ENCODE measurements at regions not wholly inside any gene's neighbourhood (a gene's known extent, or its start where the extent isn't known, plus 50 kb on each side); places are given as distances from the start of the nearest gene placed in this dataset.

GRCh38 chr11:112728716-112729115 lies 232.5 kb upstream of the NCAM1 start:
- in situ Hi-C loops (cut with MboI; ENCODE audit: low sequenced_read_pairs) = no loop called here

GRCh38 chr11:112730591-112730990 lies 230.6 kb upstream of the NCAM1 start:
- in situ Hi-C loops (cut with MboI; ENCODE audit: low sequenced_read_pairs) = no loop called here

- in situ Hi-C loops (cut with MboI; ENCODE audit: low sequenced_read_pairs) = no loop called here
Observed at GRCh38 chr11:112731538-112731937, 229.7 kb upstream of the NCAM1 start.

GRCh38 chr11:112732031-112732430 lies 229.2 kb upstream of the NCAM1 start:
- in situ Hi-C loops (cut with MboI; ENCODE audit: low sequenced_read_pairs) = no loop called here

GRCh38 chr11:112734207-112734606 lies 227.0 kb upstream of the NCAM1 start:
- in situ Hi-C loops (cut with MboI; ENCODE audit: low sequenced_read_pairs) = no loop called here

GRCh38 chr11:112735470-112735869 lies 225.8 kb upstream of the NCAM1 start:
- in situ Hi-C loops (cut with MboI; ENCODE audit: low sequenced_read_pairs) = no loop called here

- in situ Hi-C loops (cut with MboI; ENCODE audit: low sequenced_read_pairs) = no loop called here
Observed at GRCh38 chr11:112744041-112744440, 217.2 kb upstream of the NCAM1 start.

GRCh38 chr11:112745973-112746372 lies 215.2 kb upstream of the NCAM1 start:
- in situ Hi-C loops (cut with MboI; ENCODE audit: low sequenced_read_pairs) = no loop called here

- in situ Hi-C loops (cut with MboI; ENCODE audit: low sequenced_read_pairs) = no loop called here
Observed at GRCh38 chr11:112748252-112748651, 213.0 kb upstream of the NCAM1 start.

- in situ Hi-C loops (cut with MboI; ENCODE audit: low sequenced_read_pairs) = no loop called here
Observed at GRCh38 chr11:112748713-112749543, 212.3 kb upstream of the NCAM1 start.

GRCh38 chr11:112751329-112751728 lies 209.9 kb upstream of the NCAM1 start:
- in situ Hi-C loops (cut with MboI; ENCODE audit: low sequenced_read_pairs) = loop anchor here (25.0 kb wide), 1 partner anchor 111 kb away; no protein-coding TSS in a partner anchor

GRCh38 chr11:112751772-112752171 lies 209.4 kb upstream of the NCAM1 start:
- in situ Hi-C loops (cut with MboI; ENCODE audit: low sequenced_read_pairs) = loop anchor here (25.0 kb wide), 1 partner anchor 111 kb away; no protein-coding TSS in a partner anchor

GRCh38 chr11:112752563-112752962 lies 208.7 kb upstream of the NCAM1 start:
- in situ Hi-C loops (cut with MboI; ENCODE audit: low sequenced_read_pairs) = loop anchor here (25.0 kb wide), 1 partner anchor 110 kb away; no protein-coding TSS in a partner anchor

GRCh38 chr11:112753706-112754105 lies 207.5 kb upstream of the NCAM1 start:
- in situ Hi-C loops (cut with MboI; ENCODE audit: low sequenced_read_pairs) = loop anchor here (25.0 kb wide), 1 partner anchor 109 kb away; no protein-coding TSS in a partner anchor

GRCh38 chr11:112759418-112759817 lies 201.8 kb upstream of the NCAM1 start:
- in situ Hi-C loops (cut with MboI; ENCODE audit: low sequenced_read_pairs) = loop anchor here (25.0 kb wide), 1 partner anchor 103 kb away; no protein-coding TSS in a partner anchor

- in situ Hi-C loops (cut with MboI; ENCODE audit: low sequenced_read_pairs) = loop anchor here (25.0 kb wide), 1 partner anchor 102 kb away; no protein-coding TSS in a partner anchor
Observed at GRCh38 chr11:112760396-112761059, 200.7 kb upstream of the NCAM1 start.

- in situ Hi-C loops (cut with MboI; ENCODE audit: low sequenced_read_pairs) = loop anchor here (25.0 kb wide), 1 partner anchor 100 kb away; no protein-coding TSS in a partner anchor
Observed at GRCh38 chr11:112761911-112762706, 199.1 kb upstream of the NCAM1 start.

- in situ Hi-C loops (cut with MboI; ENCODE audit: low sequenced_read_pairs) = loop anchor here (25.0 kb wide), 1 partner anchor 100 kb away; no protein-coding TSS in a partner anchor
Observed at GRCh38 chr11:112762707-112763090, 198.5 kb upstream of the NCAM1 start.

- in situ Hi-C loops (cut with MboI; ENCODE audit: low sequenced_read_pairs) = loop anchor here (25.0 kb wide), 1 partner anchor 97 kb away; no protein-coding TSS in a partner anchor
Observed at GRCh38 chr11:112765337-112765736, 195.9 kb upstream of the NCAM1 start.

- in situ Hi-C loops (cut with MboI; ENCODE audit: low sequenced_read_pairs) = loop anchor here (25.0 kb wide), 1 partner anchor 93 kb away; no protein-coding TSS in a partner anchor
Observed at GRCh38 chr11:112769170-112769569, 192.1 kb upstream of the NCAM1 start.

- in situ Hi-C loops (cut with MboI; ENCODE audit: low sequenced_read_pairs) = loop anchor here (25.0 kb wide), 1 partner anchor 93 kb away; no protein-coding TSS in a partner anchor
Observed at GRCh38 chr11:112769584-112769983, 191.6 kb upstream of the NCAM1 start.

All from HL-60/S4 treated with retinoic acid at 250 ng/mL for 4 days and 3 days (cell line).